GM19351 (cell line): ENCODE measurements at regions not wholly inside any gene's neighbourhood (a gene's known extent, or its start where the extent isn't known, plus 50 kb on each side); places are given as distances from the start of the nearest gene placed in this dataset.

ENCODE experiments used
- ATAC-seq: cut with Tn5 transposase; IDR thresholded peaks from one replicate; pipeline ENCODE4 v1.9.1; 2021; ENCODE audit warnings: mild to moderate bottlenecking, moderate library complexity; ENCODE audit not compliant: unreplicated experiment

- ATAC-seq = no peak
Measured at GRCh38 chr1:117678246-117678977, 72.6 kb downstream of the TENT5C start.

- ATAC-seq = no peak
Measured at GRCh38 chr1:117679299-117679698, 73.5 kb downstream of the TENT5C start.

- ATAC-seq = no peak
Measured at GRCh38 chr1:117679868-117680267, 74.0 kb downstream of the TENT5C start.

- ATAC-seq = no peak
Measured at GRCh38 chr1:117680316-117681002, 74.6 kb downstream of the TENT5C start.

DNA sequence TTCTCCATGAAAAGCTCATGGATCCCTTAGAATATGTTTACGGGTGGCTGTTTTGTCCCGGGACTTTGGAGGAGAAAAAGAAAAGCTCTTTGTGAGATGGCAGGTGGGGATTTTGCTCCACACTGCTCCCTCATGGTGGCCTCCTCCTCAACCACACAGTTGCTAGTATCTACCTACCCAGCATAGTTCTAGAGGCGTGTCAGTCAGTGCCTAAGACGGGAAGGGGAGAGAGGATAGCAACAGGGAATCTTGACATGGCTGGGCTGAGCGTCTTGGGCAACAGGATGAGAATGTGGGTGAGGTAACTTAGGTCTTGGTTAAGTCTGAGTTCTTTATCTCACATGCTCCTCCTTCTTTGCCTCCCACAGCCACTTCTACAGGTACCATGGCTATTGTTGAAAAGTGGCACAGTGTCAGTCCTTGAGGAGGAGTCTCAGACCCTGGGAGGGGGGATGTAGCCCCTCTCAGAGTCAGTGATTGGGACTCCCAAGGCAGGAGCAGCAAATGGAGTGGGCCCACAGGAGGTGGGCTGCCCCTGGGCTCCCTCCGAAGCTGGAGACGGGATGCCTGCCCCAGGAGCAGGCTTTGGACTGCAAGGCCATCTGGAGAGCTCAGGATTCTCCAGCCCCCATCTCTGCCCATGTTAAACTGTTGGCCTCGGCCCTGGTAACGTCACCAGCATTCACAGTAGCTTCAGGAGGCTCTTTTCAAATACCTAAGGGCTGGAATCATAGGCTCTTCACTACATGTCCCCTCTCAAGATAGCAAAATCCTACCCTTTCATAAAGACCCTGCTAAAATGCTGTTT, 75.4 kb downstream of the TENT5C start:
- no peak for ATAC-seq

- no peak for ATAC-seq
Measured at GRCh38 chr1:117681901-117682250, 76.0 kb downstream of the TENT5C start.

- ATAC-seq = no peak
Measured at GRCh38 chr1:117682372-117682771, 76.5 kb downstream of the TENT5C start.

GRCh38 chr1:117683571-117684285, 77.9 kb downstream of the TENT5C start:
- no peak for ATAC-seq

DNA sequence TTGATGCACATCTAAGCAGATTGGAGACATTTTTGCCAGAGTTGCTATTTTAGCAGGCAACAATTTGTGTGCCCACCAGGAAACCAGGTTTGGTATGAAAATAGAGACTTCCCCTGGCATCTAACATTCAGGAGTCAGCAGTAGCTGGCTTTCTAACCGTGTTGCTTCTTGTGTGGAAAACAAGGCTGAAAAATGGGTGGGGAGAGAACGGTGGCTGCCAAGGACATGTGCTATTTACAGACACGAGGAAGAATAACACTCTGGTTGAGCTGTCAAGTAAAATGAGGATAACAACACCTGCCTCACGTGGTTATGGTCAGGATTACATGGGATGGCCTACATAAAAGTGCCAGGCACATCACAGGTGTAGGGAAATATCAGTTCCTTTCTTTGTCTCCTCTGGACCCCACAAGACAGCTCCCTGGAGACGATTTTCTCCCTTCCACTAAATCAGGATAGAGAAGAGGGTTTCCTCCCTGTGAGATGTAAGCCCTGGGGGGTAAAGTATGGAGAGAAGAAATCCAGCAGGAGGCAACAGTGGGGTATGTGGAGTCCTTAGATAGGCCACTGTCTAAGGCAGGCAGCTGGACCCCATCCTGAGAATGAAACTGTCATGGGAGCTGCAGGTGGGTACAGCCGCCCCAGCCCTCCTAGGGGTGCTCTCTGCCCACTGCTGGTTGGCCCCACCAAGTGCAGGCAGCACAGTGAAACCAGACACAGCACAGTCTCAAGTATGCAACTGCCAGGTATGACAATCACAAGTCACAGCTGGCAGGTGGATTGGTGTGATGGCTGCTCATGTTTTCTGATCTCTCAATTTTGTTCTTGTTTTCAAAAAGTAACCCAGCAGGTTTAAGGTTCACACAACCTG, 80.3 kb downstream of the TENT5C start:
- ATAC-seq = no peak

DNA sequence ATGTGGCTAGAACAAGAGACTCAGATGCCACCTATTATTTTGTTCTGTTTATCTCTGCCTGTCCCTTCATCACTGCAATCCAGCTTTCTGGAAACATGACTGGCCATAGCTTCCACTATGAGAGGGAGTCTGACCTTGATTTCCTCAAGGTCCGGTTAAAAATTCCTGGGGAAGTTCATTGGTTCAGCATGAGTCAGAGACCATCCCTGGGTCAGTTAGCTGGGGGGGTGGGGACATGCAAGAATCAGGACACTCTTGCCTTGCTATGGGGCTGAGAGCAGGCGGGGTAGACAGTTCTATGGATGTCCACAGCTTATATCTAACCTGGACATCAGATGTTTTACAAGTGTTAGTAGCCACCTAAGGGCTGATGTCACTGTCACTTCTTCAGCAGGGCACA, 81.1 kb downstream of the TENT5C start:
- no peak for ATAC-seq

GRCh38 chr1:117689997-117690625, 84.3 kb downstream of the TENT5C start:
- no peak for ATAC-seq

- no peak for ATAC-seq
Measured at GRCh38 chr1:117691942-117692341, 86.1 kb downstream of the TENT5C start.

GRCh38 chr1:117694543-117694942, 88.7 kb downstream of the TENT5C start:
- ATAC-seq = no peak

GRCh38 chr1:117695796-117696490, 90.1 kb downstream of the TENT5C start:
- ATAC-seq = no peak

GRCh38 chr1:117696561-117696960, 90.7 kb downstream of the TENT5C start:
- ATAC-seq = no peak

GRCh38 chr1:117697220-117697781, 91.5 kb downstream of the TENT5C start:
- ATAC-seq = no peak

DNA sequence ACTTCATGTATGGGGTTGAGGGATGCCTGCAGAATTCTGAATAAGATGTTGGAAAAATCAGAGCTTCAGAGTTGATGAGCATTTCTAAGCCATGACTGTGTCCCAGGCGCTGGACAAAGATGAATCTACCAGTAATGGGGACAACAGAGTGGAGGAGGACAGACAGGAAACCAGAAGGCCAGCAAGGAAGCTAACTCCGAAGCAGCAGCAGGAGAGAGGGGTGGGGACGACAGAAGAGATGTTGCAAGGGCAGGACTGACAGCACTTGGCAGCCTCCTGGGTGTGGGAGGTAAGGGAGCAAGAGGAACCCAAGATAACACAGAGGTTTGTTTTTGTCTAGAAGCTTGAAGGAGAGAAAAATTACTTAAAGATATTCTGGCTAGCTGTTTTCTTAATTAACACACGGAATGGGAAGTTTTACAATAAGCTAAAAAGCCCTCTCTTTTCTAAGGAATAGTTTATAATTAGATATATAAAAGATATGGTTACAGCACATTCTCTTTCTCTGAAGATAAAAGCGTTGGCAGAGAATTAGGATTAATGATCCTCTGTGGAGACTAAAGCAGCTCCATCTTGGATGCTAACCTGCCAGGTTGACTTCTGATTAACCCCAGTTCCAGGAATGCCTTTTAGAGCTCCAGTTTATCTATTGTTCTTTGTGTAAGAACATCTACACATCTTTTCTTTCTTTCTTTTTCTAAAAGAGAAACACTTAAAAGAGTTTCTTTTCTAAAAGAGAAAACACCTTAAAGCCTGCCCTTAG, 92.7 kb downstream of the TENT5C start:
- no peak for ATAC-seq

- no peak for ATAC-seq
Measured at GRCh38 chr1:117699953-117700352, 94.1 kb downstream of the TENT5C start.
